HG03439 (cell line): ENCODE measurements at regions not wholly inside any gene's neighbourhood (a gene's known extent, or its start where the extent isn't known, plus 50 kb on each side); places are given as distances from the start of the nearest gene placed in this dataset.

Source experiments
- ATAC-seq: cut with Tn5 transposase; IDR thresholded peaks from one replicate; pipeline ENCODE4 v1.9.1; 2021; ENCODE audit warnings: mild to moderate bottlenecking, moderate library complexity; ENCODE audit not compliant: unreplicated experiment

GRCh38 chr2:355773-356172, 67.9 kb upstream of the ALKAL2 start:
- no peak for ATAC-seq

- no peak for ATAC-seq
Measured at GRCh38 chr2:352696-353095, 64.8 kb upstream of the ALKAL2 start.

- ATAC-seq: no peak
Measured at GRCh38 chr2:349390-349789, 61.5 kb upstream of the ALKAL2 start.

GRCh38 chr2:348361-348916, 60.5 kb upstream of the ALKAL2 start:
- no peak for ATAC-seq

GRCh38 chr2:344811-345210, 56.9 kb upstream of the ALKAL2 start:
- no peak for ATAC-seq

GRCh38 chr2:343355-343754, 55.5 kb upstream of the ALKAL2 start:
- no peak for ATAC-seq

GRCh38 chr2:341912-342311, 54.0 kb upstream of the ALKAL2 start:
- no peak for ATAC-seq

- ATAC-seq: no peak
Measured at GRCh38 chr2:341017-341542, 53.2 kb upstream of the ALKAL2 start.
